ENCODE measurements at regions not wholly inside any gene's neighbourhood (a gene's known extent, or its start where the extent isn't known, plus 50 kb on each side); places are given as distances from the start of the nearest gene placed in this dataset.

- Mint-ChIP-seq H3K9me3 (peaks cover 26 to 29% of the 10 kb centered on the region in 2 experiments), H3K4me1 (no peaks in the 10 kb centered on the region), H3K36me3 (ENCODE audit: insufficient read depth in 1 of 3, low read depth in 3 of 3) (peaks cover 13 to 27% (median 16%) of the 10 kb centered on the region in 3 experiments), H3K4me3 (no peak overlapping the region), H3K27ac (no peak overlapping the region), H3K27me3 (ENCODE audit: low read depth) (no peaks in the 10 kb centered on the region)
- Histone ChIP-seq H3K27me3 (ENCODE audit: insufficient read depth, low read length) (no peaks in the 10 kb centered on the region), H3K27ac (ENCODE audit: insufficient read length, low read depth, low read length) (no peak overlapping the region), H2BK15ac (ENCODE audit: low read depth, low read length) (no peak overlapping the region), H4K91ac (ENCODE audit: insufficient read length, low read depth, low read length) (no peak overlapping the region), H2AFZ (ENCODE audit: low read length) (no peak overlapping the region), H3K4me2 (ENCODE audit: insufficient read depth, insufficient read length, low read length) (no peak overlapping the region), H2BK120ac (ENCODE audit: low read depth, low read length, poor library complexity, severe bottlenecking) (no peak overlapping the region), H3K4me1 (ENCODE audit: insufficient read depth, low read length) (no peaks in the 10 kb centered on the region), H2BK5ac (ENCODE audit: insufficient read length, low read length) (no peak overlapping the region), H3K4ac (ENCODE audit: low read depth, low read length) (no peak overlapping the region), H3K18ac (ENCODE audit: insufficient read length, low read depth, low read length) (no peak overlapping the region), H3K23ac (ENCODE audit: insufficient read length, low read depth, low read length) (no peak overlapping the region), H2AK5ac (ENCODE audit: insufficient read length, low read length) (no peak overlapping the region), H3K9ac (ENCODE audit: extremely low read depth, insufficient read length, low read length) (no peak overlapping the region), H3K79me1 (ENCODE audit: insufficient read depth, low read depth, low read length, poor library complexity, severe bottlenecking) (no peaks in the 10 kb centered on the region), H3T11ph (ENCODE audit: low read length) (no peak overlapping the region), H3K23me2 (ENCODE audit: insufficient read length, low read depth, low read length, poor library complexity, severe bottlenecking) (no peaks in the 10 kb centered on the region), H4K8ac (replicated peaks; ENCODE audit: insufficient read length, low read depth, low read length) (no peak overlapping the region), H3K79me2 (ENCODE audit: insufficient read depth, low read length) (no peaks in the 10 kb centered on the region), H2BK20ac (ENCODE audit: low read depth, low read length, poor library complexity, severe bottlenecking) (no peak overlapping the region), H3K14ac (ENCODE audit: insufficient read depth, low read length) (no peak overlapping the region), H3K56ac (ENCODE audit: insufficient read length, low read depth, low read length) (no peak overlapping the region), H4K5ac (ENCODE audit: insufficient read length, low read depth, low read length) (no peak overlapping the region), H2BK12ac (ENCODE audit: insufficient read length, low read depth, low read length) (no peak overlapping the region), H4K20me1 (ENCODE audit: control insufficient read depth, insufficient read depth, insufficient read length) (no peaks in the 10 kb centered on the region), H3K9me3 (ENCODE audit: control insufficient read depth, low read depth, low read length) (no peaks in the 10 kb centered on the region)
- DNase-seq: no peak
- TF ChIP-seq CTCF (conservative IDR thresholded peaks at IDR 0.05): no peak
- WGBS (ENCODE audit: extremely low coverage, insufficient read length, low lambda C conversion rate): no CpG with 5 or more reads among the region's 3 CpGs
Observed at GRCh38 chr1:102783487-102783886, 324.8 kb downstream of the COL11A1 start.
